ENCODE measurements at regions not wholly inside any gene's neighbourhood (a gene's known extent, or its start where the extent isn't known, plus 50 kb on each side); places are given as distances from the start of the nearest gene placed in this dataset.

GRCh38 chr7:17020250-17020649, 138.5 kb upstream of the AGR3 start:
- no peaks in the 10 kb centered on the region for H3K36me3 ChIP-seq (ENCODE audit: control insufficient read depth, insufficient read depth, low read length)
- H3K9ac ChIP-seq (ENCODE audit: low read depth, low read length), result no peak overlapping the region
- no peaks in the 10 kb centered on the region for H3K27me3 ChIP-seq (ENCODE audit: control insufficient read depth, insufficient read depth, low read length)
- H3K27ac ChIP-seq (ENCODE audit: low read depth, low read length), result no peak overlapping the region
- H3K4me1 ChIP-seq (ENCODE audit: control insufficient read depth, insufficient read depth, low read length), result no peaks in the 10 kb centered on the region
- no peaks in the 10 kb centered on the region for H3K9me3 ChIP-seq (ENCODE audit: control insufficient read depth, insufficient read depth, low read length)
- no peak overlapping the region for H3K4me3 ChIP-seq (ENCODE audit: low read depth, low read length)

GRCh38 chr7:17021205-17021604, 139.4 kb upstream of the AGR3 start:
- Histone ChIP-seq H3K4me1 (ENCODE audit: control insufficient read depth, insufficient read depth, low read length) (no peaks in the 10 kb centered on the region), H3K36me3 (ENCODE audit: control insufficient read depth, insufficient read depth, low read length) (no peaks in the 10 kb centered on the region), H3K9me3 (ENCODE audit: control insufficient read depth, insufficient read depth, low read length) (no peaks in the 10 kb centered on the region), H3K27me3 (ENCODE audit: control insufficient read depth, insufficient read depth, low read length) (no peaks in the 10 kb centered on the region), H3K9ac (ENCODE audit: low read depth, low read length) (no peak overlapping the region), H3K4me3 (ENCODE audit: low read depth, low read length) (no peak overlapping the region), H3K27ac (ENCODE audit: low read depth, low read length) (no peak overlapping the region)

- Histone ChIP-seq H3K27ac (ENCODE audit: low read depth, low read length) (no peak overlapping the region), H3K4me1 (ENCODE audit: control insufficient read depth, insufficient read depth, low read length) (no peaks in the 10 kb centered on the region), H3K9ac (ENCODE audit: low read depth, low read length) (no peak overlapping the region), H3K9me3 (ENCODE audit: control insufficient read depth, insufficient read depth, low read length) (no peaks in the 10 kb centered on the region), H3K36me3 (ENCODE audit: control insufficient read depth, insufficient read depth, low read length) (no peaks in the 10 kb centered on the region), H3K4me3 (ENCODE audit: low read depth, low read length) (no peak overlapping the region), H3K27me3 (ENCODE audit: control insufficient read depth, insufficient read depth, low read length) (no peaks in the 10 kb centered on the region)
Observed at GRCh38 chr7:17022920-17023319, 141.1 kb upstream of the AGR3 start.

DNA sequence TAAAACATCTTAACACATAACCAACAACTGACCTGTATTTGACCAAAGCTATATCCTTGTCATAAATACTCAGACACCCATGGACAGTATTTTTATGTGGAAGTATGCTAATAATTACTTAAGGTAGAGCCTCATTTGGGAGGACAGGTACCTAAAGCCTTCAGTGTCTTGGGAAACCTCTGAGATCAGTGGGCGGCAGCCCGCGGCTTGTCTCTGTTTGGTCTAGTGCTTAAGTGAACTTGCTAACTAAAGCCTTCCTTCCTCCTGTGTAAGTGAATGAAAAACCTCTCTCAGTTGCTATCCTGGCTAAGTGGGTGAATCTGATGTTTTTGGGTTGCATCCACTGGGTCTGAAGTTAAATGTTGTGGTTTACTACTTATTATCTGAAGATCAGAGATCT, 144.5 kb upstream of the AGR3 start:
- no peaks in the 10 kb centered on the region for H3K27me3 ChIP-seq (ENCODE audit: control insufficient read depth, insufficient read depth, low read length)
- no peaks in the 10 kb centered on the region for H3K36me3 ChIP-seq (ENCODE audit: control insufficient read depth, insufficient read depth, low read length)
- no peak overlapping the region for H3K9ac ChIP-seq (ENCODE audit: low read depth, low read length)
- no peaks in the 10 kb centered on the region for H3K4me1 ChIP-seq (ENCODE audit: control insufficient read depth, insufficient read depth, low read length)
- H3K9me3 ChIP-seq (ENCODE audit: control insufficient read depth, insufficient read depth, low read length), result no peaks in the 10 kb centered on the region
- no peak overlapping the region for H3K27ac ChIP-seq (ENCODE audit: low read depth, low read length)
- H3K4me3 ChIP-seq (ENCODE audit: low read depth, low read length), result no peak overlapping the region

DNA sequence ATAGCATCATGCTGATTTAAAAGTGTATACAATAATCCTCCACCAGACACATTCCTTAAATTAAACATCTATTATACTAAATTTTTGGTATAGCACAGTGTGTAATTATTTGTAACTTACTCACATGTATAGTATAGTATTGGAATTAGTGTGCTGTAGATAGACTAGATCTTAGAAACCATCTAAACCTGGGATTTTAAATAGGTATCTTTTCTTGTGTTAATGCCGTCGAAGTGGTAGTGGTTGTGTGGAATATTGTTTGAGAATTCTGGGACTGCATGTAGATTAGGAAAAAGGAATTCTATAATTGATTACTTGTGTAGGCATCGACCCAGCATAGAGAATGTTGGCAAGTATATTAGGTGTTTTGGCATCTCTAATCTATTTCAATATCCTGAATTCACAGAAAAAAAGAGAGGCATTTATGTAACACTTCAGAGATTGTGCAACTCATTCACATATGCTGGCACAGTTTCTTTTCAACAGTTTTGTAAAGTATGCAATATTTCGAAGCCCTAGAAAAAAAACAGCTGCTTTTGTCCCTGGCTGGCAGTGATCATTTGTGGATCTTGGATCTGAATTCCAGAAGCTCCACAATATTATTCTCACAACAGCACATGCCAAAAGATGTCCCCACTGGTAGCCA, 145.5 kb upstream of the AGR3 start:
- no peaks in the 10 kb centered on the region for H3K4me1 ChIP-seq (ENCODE audit: control insufficient read depth, insufficient read depth, low read length)
- H3K9me3 ChIP-seq (ENCODE audit: control insufficient read depth, insufficient read depth, low read length), result no peaks in the 10 kb centered on the region
- H3K36me3 ChIP-seq (ENCODE audit: control insufficient read depth, insufficient read depth, low read length), result no peaks in the 10 kb centered on the region
- no peak overlapping the region for H3K9ac ChIP-seq (ENCODE audit: low read depth, low read length)
- no peak overlapping the region for H3K27ac ChIP-seq (ENCODE audit: low read depth, low read length)
- H3K27me3 ChIP-seq (ENCODE audit: control insufficient read depth, insufficient read depth, low read length), result no peaks in the 10 kb centered on the region
- no peak overlapping the region for H3K4me3 ChIP-seq (ENCODE audit: low read depth, low read length)

GRCh38 chr7:17027789-17028152, 146.0 kb upstream of the AGR3 start:
- no peak overlapping the region for H3K27ac ChIP-seq (ENCODE audit: low read depth, low read length)
- no peaks in the 10 kb centered on the region for H3K4me1 ChIP-seq (ENCODE audit: control insufficient read depth, insufficient read depth, low read length)
- H3K9me3 ChIP-seq (ENCODE audit: control insufficient read depth, insufficient read depth, low read length), result no peaks in the 10 kb centered on the region
- H3K36me3 ChIP-seq (ENCODE audit: control insufficient read depth, insufficient read depth, low read length), result no peaks in the 10 kb centered on the region
- H3K27me3 ChIP-seq (ENCODE audit: control insufficient read depth, insufficient read depth, low read length), result no peaks in the 10 kb centered on the region
- no peak overlapping the region for H3K4me3 ChIP-seq (ENCODE audit: low read depth, low read length)
- no peak overlapping the region for H3K9ac ChIP-seq (ENCODE audit: low read depth, low read length)

DNA sequence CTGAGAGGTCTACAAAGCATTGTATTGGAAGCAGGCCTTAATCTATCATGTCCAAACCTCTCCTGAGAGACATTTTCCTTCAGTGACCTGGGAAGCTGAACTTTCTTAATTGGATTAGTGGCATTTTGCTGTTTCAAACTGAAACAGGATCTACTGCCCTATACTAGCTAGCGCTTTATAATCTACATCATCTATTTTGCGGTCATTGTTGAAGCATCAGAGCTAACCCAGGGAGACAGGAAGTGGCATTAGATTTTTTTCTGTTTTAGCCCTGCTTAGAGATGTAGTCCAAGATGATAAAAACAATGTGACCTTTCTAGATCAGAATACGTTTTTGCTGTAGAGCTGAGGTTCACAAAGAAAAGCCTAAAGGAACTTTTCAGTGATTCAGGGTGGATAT, 147.4 kb upstream of the AGR3 start:
- no peaks in the 10 kb centered on the region for H3K36me3 ChIP-seq (ENCODE audit: control insufficient read depth, insufficient read depth, low read length)
- no peak overlapping the region for H3K27ac ChIP-seq (ENCODE audit: low read depth, low read length)
- H3K9me3 ChIP-seq (ENCODE audit: control insufficient read depth, insufficient read depth, low read length), result no peaks in the 10 kb centered on the region
- no peak overlapping the region for H3K4me3 ChIP-seq (ENCODE audit: low read depth, low read length)
- H3K4me1 ChIP-seq (ENCODE audit: control insufficient read depth, insufficient read depth, low read length), result no peaks in the 10 kb centered on the region
- H3K27me3 ChIP-seq (ENCODE audit: control insufficient read depth, insufficient read depth, low read length), result no peaks in the 10 kb centered on the region
- H3K9ac ChIP-seq (ENCODE audit: low read depth, low read length), result no peak overlapping the region

- H3K9me3 ChIP-seq (ENCODE audit: control insufficient read depth, insufficient read depth, low read length), result no peaks in the 10 kb centered on the region
- H3K4me3 ChIP-seq (ENCODE audit: low read depth, low read length), result no peak overlapping the region
- H3K27ac ChIP-seq (ENCODE audit: low read depth, low read length), result no peak overlapping the region
- H3K27me3 ChIP-seq (ENCODE audit: control insufficient read depth, insufficient read depth, low read length), result no peaks in the 10 kb centered on the region
- no peaks in the 10 kb centered on the region for H3K36me3 ChIP-seq (ENCODE audit: control insufficient read depth, insufficient read depth, low read length)
- no peaks in the 10 kb centered on the region for H3K4me1 ChIP-seq (ENCODE audit: control insufficient read depth, insufficient read depth, low read length)
- H3K9ac ChIP-seq (ENCODE audit: low read depth, low read length), result no peak overlapping the region
Observed at GRCh38 chr7:17030559-17030958, 148.8 kb upstream of the AGR3 start.

DNA sequence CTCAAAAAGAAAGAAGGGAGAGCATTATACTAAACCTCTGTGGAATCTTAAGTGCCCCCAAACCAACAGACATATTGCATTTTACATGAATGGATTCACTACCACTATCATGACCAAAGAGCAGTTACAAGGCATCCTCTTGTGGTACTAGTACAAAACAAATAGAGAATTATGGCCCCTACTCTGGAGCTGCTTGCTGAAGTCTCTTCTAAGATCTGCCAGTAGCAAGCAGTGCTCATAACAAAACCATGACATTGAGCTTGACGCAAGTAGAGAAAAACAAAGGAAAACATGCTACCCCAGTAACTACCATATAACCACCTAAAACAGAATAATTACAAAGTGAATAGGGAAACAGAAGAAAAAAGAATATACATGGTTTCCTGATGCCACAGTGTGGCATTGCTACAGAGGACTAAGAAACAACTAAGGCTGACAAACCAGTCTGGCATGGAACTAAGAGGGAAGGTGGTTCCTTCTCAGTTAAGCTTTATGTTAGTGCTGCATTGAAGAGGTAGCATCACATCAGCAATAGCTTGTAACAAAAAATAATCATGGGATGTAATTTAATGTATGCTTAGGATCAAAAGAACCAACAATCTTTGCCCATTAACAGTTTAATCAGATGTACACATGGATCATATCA, 150.2 kb upstream of the AGR3 start:
- no peak overlapping the region for H3K27ac ChIP-seq (ENCODE audit: low read depth, low read length)
- no peaks in the 10 kb centered on the region for H3K9me3 ChIP-seq (ENCODE audit: control insufficient read depth, insufficient read depth, low read length)

GRCh38 chr7:17033245-17033644, 151.5 kb upstream of the AGR3 start:
- H3K27ac ChIP-seq (ENCODE audit: low read depth, low read length), result no peak overlapping the region
- H3K9me3 ChIP-seq (ENCODE audit: control insufficient read depth, insufficient read depth, low read length), result no peaks in the 10 kb centered on the region

More for the DNA sequence above, 150.2 kb upstream of the AGR3 start:
- Histone ChIP-seq H3K4me1 (ENCODE audit: control insufficient read depth, insufficient read depth, low read length) (peaks cover 1% of the 10 kb centered on the region; the same call in 1 of the 2 replicates), H3K36me3 (ENCODE audit: control insufficient read depth, insufficient read depth, low read length) (no peaks in the 10 kb centered on the region), H3K27me3 (ENCODE audit: control insufficient read depth, insufficient read depth, low read length) (no peaks in the 10 kb centered on the region), H3K4me3 (ENCODE audit: low read depth, low read length) (no peak overlapping the region), H3K9ac (ENCODE audit: low read depth, low read length) (no peak overlapping the region)

DNA sequence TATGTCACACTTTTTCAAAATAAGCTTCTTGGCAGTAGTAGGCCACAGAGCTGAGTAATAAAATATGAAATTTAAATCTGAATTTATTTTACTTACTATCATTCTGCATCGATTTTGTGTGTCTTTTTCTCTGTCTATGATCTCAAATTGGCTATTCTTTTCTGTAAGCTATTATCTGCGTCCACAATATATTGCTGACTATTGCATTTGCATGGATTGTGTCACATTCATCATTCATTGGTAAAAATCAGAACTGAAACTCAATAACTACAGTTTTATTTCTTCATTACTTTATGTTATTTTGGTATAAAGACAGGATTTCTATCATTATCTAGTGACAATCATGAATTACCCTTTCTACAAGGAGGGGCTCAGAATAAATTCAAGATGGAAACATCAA, 154.8 kb upstream of the AGR3 start:
- Histone ChIP-seq H3K27me3 (ENCODE audit: control insufficient read depth, insufficient read depth, low read length) (no peaks in the 10 kb centered on the region), H3K9me3 (ENCODE audit: control insufficient read depth, insufficient read depth, low read length) (no peaks in the 10 kb centered on the region), H3K9ac (ENCODE audit: low read depth, low read length) (no peak overlapping the region), H3K4me3 (ENCODE audit: low read depth, low read length) (no peak overlapping the region), H3K27ac (ENCODE audit: low read depth, low read length) (no peak overlapping the region), H3K36me3 (ENCODE audit: control insufficient read depth, insufficient read depth, low read length) (no peaks in the 10 kb centered on the region), H3K4me1 (ENCODE audit: control insufficient read depth, insufficient read depth, low read length) (peaks cover 9% of the 10 kb centered on the region; the same call in 1 of the 2 replicates)

More at GRCh38 chr7:17033245-17033644, 151.5 kb upstream of the AGR3 start:
- Histone ChIP-seq H3K4me1 (ENCODE audit: control insufficient read depth, insufficient read depth, low read length) (peaks cover 3% of the 10 kb centered on the region; the same call in 1 of the 2 replicates), H3K4me3 (ENCODE audit: low read depth, low read length) (no peak overlapping the region), H3K9ac (ENCODE audit: low read depth, low read length) (no peak overlapping the region), H3K27me3 (ENCODE audit: control insufficient read depth, insufficient read depth, low read length) (no peaks in the 10 kb centered on the region), H3K36me3 (ENCODE audit: control insufficient read depth, insufficient read depth, low read length) (no peaks in the 10 kb centered on the region)

Data from HUES48 (cell line).